HG02884 (cell line): ENCODE measurements at regions not wholly inside any gene's neighbourhood (a gene's known extent, or its start where the extent isn't known, plus 50 kb on each side); places are given as distances from the start of the nearest gene placed in this dataset.
A peak's percentile ranks its signal among the peaks of the same experiment; 100 is the strongest.
"Not testable (repeated sequence)": the region's sequence is repeated elsewhere in the genome, so short reads cannot be mapped to it uniquely, and the experiment has no call there.

ENCODE experiments used
- ATAC-seq: cut with Tn5 transposase; IDR thresholded peaks from one replicate; pipeline ENCODE4 v1.9.1; 2021; ENCODE audit warnings: mild to moderate bottlenecking, moderate library complexity; ENCODE audit not compliant: unreplicated experiment

DNA sequence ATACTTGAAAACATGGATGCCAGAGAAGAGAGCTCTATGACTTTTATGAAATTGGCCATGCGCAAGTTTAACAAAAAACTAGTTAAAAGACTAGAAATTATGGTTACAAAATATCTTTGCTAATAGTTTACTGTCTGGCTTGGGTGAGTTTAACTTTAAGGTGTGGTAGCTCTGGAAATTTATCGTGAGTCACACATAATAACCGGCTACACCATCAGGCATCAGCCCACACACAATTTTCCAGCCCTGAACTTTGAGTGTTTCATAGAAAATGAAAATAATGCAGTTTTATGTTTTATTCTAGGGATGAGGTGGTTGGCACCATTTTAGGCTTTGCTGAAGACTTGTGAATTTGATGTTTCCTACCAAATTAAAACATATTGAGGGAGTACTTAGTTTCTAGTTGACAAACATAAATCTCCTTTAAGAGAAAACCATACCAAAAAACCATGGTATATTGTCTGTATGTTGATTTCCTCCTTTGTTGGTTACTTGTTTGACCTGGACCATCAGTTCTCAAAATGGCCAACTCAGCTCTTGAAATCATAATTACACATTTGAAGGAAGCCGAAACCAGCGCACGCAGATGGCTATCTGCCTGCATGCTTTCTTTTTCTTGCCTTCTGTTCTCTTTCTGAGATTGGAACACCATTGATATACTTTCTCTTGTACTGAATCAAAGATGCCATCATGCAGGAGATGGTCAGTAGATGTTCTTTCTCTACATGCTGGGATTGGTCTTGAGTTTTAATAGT, 125.1 kb downstream of the AKAP11 start:
- ATAC-seq, result no peak

GRCh38 chr13:42398533-42398932, 126.6 kb downstream of the AKAP11 start:
- no peak for ATAC-seq

- no peak for ATAC-seq
Measured at GRCh38 chr13:42400188-42400833, 128.4 kb downstream of the AKAP11 start.

DNA sequence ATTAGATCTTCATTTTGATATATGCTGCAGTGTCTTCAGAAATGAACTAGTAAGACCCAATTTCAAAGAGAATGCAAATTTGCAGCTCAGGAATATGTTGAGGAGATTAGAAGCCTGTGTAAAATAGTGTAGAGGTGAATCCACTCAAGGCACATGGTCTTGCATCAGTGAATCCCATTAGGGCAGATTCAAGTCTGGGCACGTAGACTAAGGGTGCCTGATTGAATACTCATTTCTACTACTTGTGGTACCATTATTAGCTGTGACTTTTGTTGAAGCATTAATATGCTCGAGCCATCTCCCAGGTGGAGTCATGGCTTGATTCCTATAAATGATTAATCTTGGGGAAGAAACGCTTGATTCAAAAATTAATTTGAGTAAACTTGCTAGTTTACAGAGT, 129.4 kb downstream of the AKAP11 start:
- no peak for ATAC-seq

DNA sequence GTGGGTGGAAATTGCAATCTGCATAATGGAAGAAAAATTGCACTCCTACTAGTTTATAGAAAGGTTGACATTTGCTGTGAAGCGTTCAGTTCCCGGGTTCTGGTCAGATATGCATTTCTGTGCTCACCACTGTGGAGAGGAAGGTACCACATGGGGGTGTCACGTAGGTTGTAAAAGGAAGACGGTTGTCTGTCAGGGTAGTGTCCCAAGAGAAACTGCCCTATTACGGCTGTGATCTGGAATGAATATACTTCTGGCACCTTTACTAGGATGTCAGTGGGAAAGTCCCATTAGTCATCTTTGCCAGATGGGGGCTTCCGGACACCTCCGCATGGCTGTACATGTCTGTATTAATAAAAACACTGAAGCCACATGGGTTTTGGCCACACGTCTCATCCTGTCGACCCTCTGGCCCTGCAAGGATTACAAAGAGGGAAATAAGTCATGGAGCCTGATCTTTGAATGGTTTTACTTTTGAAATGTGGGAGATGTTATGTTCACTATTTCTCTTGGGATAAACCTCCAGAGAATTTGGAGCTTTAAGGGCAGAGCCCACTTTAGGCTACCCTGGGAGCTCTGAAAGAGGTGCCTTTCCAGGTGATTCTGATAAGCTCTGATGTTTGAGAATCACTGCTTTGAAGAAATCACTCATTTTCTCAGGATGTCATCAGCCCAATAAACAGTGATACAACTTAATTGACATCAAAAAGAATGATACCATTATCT, 133.9 kb downstream of the AKAP11 start:
- peak; percentile 77 for ATAC-seq

DNA sequence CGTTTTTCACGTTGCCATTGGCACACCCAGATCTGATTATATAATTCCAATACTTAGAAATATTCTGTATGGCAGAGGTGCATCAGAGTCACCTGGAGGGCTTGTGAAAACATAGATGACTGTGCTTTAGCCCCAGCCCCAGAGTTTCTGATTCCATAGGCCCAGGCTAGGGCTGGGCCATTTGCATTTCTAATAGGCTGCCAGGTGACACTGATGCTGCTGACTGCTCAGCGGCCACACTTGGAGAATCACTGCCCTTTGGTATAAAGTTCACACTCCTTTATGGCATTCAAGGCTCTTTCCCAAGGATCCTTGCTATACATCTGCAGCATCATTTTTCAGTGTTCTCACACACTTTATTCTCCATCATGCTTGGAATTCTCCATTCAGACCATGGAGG, 137.1 kb downstream of the AKAP11 start:
- ATAC-seq, result no peak

- ATAC-seq, result no peak
Measured at GRCh38 chr13:42409551-42409950, 137.6 kb downstream of the AKAP11 start.

- peak; percentile 67 for ATAC-seq
Measured at GRCh38 chr13:42412812-42413483, 141.0 kb downstream of the AKAP11 start.

DNA sequence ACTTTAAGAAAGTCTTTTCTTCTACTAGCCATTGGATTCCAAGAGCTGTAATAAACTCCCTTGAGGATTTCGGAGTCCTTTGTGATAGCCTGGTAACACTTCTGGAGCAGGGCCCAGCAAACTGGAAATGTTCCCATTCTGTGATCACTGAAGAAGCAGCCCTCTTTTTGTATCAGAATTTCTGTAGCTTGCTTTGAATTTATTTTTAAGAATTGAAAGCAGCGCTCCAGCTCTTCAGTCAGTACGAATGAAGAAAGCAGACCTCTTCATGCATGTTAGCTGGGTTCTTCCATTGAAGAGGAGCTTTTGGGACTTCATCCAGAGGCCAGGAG, 141.5 kb downstream of the AKAP11 start:
- no peak for ATAC-seq

DNA sequence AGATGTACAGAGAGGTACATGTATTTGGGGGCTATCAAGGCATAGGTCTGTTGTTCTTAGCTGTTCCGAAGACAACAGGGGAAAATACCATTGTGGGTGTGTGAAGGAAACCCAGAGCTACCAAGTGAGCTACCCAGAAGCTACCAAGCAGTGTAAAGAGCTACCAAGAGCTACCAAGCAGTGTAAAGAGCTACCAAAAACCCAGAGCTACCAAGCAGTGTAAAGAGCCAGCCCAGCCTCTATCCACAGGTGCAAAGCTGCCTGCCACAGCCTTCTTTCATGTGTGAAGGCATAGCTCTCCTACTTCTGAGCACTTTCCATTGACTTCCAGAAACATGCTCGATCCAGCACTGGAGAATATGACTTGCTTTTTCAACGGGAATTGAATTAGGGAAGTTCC, 145.7 kb downstream of the AKAP11 start:
- no peak for ATAC-seq

DNA sequence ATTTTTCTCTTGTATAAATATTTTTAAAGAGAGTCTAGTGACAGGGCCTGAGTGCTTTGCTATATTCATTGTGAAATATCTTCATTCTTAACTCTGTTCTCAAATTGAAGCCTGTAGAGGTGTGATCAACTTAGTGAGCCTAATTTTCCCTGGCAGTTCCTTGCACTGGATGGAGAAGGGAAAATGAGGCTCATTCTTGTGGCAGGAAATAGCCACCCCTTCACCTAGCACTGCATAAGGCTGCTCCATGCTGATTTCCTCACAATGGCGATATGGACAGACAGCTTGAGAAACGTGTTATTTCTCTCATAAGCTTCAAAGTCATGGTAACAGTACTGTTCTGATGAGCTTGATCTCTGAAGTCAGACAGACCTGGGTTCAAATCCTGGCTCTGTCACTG, 146.2 kb downstream of the AKAP11 start:
- no peak for ATAC-seq

DNA sequence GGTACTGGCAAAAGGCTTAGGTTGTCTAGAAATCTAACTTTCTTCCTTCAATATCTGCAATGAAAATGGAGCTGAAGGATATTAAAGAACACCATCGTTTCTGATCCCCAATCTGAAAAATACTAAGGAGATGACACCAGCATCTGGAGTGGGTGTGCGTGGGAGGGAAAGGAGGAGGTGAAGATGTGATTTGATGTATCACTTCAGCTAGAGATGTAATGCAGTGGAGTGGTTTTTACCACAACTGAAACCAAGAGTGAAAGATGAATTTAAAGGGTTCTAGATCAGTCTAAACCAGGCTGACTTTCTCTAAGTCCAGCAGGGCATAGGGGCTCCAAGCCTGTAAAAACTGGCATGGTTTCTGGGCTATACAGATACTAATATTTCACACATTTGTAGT, 148.4 kb downstream of the AKAP11 start:
- peak; percentile 94 for ATAC-seq

- ATAC-seq, result no peak
Measured at GRCh38 chr13:42422681-42423080, 150.7 kb downstream of the AKAP11 start.

DNA sequence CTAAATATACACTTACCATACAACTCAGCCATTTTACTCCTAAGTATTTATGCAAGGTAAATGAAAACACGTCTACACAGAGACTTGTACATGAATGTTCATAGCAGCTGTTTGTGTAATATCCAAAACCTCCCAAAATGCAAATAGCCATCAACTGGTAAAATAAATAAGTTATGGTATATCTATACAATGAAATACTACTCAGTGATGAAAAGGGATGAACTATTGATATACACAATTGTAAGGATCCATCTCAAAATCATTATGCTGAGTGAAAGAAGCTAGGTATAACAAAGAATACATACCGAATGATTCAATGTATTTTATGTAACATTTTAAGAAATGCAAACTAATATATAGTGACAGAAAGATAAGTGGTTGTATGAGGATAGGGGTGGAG, 149.8 kb upstream of the TNFSF11 start:
- ATAC-seq, result no peak

GRCh38 chr13:42445354-42445753, 128.6 kb upstream of the TNFSF11 start:
- no peak for ATAC-seq

GRCh38 chr13:42446597-42446996, 127.4 kb upstream of the TNFSF11 start:
- not testable (repeated sequence) for ATAC-seq

DNA sequence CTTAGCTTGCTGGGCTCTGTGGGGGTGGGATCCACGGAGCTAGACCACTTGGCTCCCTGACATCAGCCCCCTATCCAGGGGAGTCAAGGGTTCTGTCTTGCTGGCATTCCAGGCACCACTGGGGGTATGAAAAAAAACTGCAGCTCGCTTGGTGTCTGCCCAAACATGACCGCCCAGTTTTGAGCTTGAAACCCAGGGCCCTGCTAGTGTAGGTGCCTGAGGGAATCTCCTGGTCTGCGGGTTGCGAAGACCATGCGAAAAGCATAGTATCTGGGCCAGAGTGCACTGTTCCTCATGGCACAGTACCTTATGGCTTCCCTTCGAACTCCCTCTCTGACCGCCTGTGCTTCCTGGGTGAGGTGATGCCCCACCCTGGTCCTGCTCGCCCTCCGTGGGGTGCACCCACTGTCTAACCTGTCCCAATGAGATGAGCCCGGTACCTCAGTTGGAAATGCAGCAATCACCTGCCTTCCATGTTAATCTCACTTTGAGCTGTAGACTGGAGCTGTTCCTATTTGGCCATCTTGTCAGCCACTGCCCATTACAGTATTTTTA, 120.8 kb upstream of the TNFSF11 start:
- ATAC-seq, result no peak

DNA sequence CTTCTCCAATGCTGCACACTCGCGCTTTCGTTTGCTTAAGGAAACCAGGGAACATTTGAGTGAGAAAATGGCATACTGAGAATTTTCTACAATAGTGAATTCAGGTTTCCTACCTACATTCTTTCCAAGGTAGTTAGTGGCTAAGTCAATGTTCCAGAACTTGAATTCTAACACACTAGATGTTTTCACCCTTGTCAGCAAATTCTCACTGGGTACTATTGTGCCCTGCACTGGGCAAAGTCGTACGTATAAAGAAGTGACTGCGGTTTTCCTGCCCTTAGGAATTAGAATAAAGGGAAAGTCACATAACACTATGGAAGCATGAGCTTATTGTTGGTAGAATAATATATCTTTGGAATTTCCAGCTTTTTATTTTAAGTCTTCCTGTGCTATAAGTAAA, 119.2 kb upstream of the TNFSF11 start:
- no peak for ATAC-seq

DNA sequence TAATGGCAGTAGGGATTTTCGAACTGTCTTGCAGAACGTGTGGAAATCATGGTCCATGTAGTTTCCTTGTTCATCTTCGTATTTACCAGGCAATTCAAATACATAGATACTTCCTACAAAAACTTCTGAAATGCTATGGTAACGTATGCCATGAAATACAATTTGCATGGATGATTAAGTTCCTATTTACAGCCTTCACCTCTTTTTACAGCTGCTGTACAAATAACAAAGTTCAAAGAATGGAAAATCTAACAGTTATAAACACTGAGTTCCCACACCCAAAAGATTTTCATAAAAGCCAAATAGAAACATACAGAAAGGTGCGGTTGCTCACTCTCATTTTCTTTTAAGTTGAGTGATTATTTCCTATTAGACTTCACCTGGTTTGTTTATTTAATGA, 115.8 kb upstream of the TNFSF11 start:
- no peak for ATAC-seq

- no peak for ATAC-seq
Measured at GRCh38 chr13:42466123-42466522, 107.8 kb upstream of the TNFSF11 start.

- ATAC-seq, result no peak
Measured at GRCh38 chr13:42466609-42467008, 107.3 kb upstream of the TNFSF11 start.
